NOMO-1 treated with dmso at 0.1 percent for 144 hours (cell line): ENCODE measurements at regions not wholly inside any gene's neighbourhood (a gene's known extent, or its start where the extent isn't known, plus 50 kb on each side); places are given as distances from the start of the nearest gene placed in this dataset.
"Not testable (repeated sequence)": the region's sequence is repeated elsewhere in the genome, so short reads cannot be mapped to it uniquely, and the experiment has no call there.

ENCODE experiments used
- DNase-seq: peaks from one replicate; lab custom pipeline; 2025; ENCODE audit not compliant: unreplicated experiment; lab: John Stamatoyannopoulos, UW

DNA sequence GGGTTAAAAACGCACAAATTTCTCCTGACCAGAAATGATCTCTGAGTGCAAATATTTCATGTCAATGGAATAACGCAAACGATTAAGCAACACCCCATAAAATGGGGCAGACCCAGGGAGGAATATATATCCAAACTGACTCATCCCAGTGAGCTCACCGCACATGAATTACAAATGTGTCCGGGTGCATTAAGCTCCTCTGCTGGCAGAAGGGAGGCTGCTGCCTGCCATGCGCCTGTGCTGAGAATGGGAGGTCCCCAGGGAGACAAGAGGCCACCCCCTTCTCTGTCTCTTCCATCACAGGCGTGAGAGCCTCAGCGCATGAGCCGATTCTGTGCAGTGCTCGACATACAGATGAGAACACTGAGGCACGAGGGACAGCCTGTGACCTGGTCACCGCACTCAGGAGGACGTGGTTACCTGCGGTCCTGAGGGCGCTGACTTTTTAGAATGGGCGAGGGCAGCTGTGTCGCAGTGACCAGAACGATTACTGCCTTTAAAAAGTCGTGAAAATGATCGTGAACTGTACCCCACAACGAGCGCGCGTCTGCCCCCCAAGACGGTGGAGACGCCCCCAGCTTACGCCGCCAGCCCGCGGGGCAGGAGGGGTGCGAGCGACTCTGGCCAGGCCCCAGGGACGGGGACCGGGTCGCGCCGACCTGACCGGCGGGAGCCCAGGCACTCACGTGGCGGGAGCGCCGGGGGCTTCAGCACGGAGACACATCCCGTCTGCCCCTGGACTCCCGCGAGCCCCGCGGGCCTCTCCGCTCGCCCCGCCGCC lies 188.5 kb downstream of the ADRA2C start:
- peak; percentile 22 for DNase-seq

DNA sequence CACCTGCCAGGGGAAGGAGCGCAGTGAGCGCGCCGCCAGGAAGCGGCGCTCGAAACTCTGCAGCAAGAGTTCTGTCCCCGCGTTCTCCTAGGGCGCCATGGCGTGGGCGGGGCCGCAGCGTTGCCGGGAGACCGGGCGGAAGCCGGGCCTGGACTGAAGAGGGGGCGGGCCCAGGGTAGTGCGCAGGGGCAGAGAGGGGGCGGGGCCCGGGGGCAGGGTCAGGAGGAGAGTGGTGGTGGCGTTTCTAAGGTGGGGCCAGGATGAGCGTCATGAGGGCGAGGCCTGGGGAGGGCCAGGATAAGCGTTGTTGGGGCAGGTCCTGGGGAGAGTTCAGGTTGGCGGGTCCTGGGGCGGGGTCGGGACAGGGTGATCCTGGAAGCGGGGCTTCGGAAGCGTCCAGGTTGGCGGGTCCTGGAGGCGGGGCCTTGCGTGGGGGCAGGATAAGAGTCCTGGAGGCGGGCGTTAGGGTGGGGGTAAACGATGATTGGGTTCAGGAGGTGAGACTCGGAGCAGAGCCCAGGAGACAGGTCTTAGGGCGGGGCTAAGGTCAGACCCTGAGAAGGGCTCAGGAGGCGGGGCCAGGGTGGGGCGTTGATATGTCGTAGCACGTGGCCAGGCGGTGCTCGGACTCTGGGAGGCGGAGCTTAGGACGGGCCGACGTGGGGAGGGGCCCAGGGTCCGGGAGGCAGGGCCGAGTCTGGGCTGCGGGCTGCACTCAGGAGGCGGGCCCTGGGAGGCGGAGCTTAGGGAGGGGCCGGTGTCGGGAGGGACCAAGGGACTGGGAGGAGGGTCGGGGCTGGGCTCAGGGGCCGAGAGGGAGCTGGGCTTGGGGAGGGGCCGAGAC lies 189.4 kb downstream of the ADRA2C start:
- peak; percentile 99 for DNase-seq

DNA sequence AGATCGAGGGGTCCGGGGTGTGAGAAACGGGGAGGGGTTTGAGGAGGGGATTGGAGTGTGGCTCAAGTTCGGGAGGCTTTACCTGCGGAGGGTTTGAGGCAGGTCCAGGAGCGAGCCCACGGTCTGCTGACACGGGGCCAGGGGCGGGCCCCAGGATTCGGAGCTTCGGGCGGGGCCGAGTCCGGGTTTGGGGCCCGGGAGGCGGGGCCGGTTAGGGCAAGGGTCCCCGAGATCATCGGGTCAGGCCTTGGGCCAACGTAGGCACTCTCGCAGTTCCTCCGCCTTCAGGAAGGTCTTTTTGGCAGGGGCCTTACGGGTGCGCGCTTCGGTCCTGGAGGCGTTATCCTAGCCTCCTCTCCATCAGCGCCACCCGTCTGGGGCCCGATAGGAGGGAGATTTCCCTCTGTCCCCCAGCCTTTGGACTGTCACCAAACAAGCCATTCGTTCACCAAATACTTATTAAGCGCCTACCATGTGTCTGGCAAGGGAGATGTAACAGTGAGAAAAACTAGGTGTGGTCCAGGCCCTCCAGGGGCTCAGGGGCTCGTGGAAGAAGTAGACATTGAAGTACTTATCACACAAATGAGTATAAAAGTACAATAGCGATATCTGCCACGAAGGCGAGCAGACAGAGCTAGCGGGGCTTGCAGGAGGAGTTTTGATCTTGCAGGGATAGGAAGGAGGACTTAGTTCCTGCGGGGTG lies 190.1 kb downstream of the ADRA2C start:
- DNase-seq = not testable (repeated sequence)

DNA sequence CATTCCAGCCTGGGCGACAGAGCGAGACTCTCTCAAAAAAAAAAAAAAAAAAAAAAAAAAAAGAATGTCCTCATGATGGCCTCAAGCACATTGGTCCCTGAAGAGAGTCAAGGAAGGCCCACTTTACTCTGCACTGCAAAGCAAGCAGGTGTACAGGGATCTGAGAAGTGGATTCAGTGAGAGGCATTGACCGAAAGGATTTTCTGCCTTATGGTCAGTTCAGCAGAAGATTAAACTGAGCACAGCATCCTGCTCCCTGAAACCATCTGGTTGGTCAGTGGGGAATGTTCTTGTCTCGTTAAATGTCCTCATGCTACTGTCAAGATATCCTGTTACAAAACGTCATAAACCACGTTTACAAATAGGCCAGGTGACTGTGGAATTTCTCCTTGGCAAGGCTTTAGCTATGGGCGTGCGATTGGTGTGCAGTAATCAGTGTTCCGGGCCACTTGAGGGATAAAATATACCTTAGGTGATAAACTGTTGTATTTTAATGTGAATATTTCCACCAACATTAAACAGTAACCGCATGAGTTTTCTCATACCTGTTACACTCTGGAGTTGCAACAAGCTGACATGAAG lies 195.0 kb downstream of the ADRA2C start:
- DNase-seq = not testable (repeated sequence)

DNA sequence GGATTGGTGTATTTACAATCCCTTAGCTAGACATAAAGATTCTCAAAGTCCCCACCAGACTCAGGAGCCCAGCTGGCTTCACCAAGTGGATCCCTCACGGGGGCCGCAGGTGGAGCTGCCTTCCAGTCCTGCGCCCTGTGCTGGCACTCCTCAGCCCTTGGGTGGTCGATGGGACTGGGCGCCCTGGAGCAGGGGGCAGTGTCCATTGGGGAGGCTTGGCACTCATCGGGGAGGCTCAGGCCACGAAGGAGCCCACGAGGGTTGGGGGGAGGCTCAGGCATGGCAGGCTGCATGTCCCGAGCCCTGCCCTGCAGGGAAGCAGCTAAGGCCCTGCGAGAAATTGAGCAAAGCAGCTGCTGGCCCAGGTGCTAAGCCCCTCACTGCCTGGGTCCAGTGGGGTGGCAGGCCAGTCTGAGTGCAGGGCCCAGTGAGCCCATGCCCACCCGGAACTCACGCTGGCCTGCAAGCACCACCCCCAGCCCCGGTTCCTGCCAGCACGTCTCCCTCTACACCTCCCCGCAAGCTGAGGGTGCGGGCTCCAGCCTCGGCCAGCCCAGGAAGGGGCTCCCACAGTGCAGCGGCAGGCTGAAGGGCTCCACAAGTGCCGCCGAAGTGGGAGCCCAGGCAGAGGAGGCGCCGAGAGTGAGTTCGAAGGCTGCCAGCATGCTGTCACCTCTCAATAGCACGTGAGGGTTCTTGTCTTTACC lies 198.5 kb downstream of the ADRA2C start:
- DNase-seq = not testable (repeated sequence)

DNA sequence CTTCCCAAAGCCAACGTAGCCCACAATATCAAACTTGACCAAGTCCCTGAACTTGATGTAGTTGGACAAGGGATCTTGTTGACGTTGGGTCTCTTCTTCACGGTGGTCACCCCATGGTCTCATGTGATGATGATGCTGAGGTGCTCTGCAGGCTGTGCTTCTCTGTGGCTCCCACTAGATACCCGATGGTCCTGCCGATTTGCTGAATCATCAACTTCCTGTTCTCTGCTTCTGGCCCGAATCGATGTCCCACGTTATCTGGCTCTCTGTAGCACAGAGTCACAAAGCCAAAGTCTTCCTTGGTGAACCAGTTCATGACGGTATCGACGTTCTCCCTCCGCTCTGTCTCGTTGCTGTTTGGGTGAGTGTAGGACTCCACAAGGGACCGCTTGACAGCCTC lies 201.0 kb downstream of the ADRA2C start:
- DNase-seq = not testable (repeated sequence)

DNA sequence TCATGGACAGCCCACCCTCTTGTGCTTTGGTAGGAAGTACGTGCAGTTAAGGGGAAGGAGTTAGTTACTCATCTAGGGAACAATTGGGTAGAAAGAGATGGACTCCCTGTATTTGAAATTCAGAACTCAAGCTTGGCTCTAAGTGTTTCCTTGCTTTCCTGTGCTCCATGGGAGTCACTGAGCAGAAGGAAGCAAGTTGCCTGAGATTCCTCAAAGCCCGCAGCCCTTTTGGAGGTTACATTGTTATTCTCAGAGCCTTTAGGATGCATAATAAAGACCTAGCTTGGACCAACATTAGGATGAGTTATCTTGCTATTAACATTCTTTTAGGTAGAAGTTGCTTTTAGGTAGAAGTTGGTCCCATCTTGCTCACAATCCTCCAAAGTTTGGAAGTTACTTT lies 206.4 kb downstream of the ADRA2C start:
- not testable (repeated sequence) for DNase-seq

DNA sequence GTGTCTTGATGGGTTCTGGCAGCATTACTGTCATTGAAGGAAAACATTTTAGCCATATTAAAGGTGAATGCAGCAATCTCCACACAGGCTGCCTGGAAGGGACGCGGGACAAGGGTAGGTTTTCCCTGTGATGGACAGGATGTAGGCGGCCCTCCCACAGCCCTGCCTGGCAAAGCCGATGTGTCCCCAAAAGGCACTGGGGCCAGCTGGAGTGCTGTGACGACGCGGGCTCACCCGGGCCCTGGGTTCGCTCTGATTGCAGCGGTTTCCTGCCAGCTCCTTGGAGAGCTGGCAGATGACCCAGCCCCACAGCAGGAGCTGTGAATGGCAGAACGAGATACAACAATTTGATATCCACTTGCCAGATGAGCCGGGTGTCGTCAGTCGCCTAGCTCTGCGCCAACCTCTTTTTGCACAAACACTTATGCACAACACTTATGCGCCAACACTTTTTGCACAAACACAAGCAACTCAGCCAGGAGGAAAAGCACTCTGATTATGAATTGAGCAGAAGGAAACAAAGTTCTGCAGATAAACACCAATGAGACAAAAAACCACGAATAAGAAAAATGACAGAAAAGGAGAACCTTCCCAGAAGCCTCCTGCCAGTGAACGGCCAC lies 207.5 kb downstream of the ADRA2C start:
- not testable (repeated sequence) for DNase-seq

DNA sequence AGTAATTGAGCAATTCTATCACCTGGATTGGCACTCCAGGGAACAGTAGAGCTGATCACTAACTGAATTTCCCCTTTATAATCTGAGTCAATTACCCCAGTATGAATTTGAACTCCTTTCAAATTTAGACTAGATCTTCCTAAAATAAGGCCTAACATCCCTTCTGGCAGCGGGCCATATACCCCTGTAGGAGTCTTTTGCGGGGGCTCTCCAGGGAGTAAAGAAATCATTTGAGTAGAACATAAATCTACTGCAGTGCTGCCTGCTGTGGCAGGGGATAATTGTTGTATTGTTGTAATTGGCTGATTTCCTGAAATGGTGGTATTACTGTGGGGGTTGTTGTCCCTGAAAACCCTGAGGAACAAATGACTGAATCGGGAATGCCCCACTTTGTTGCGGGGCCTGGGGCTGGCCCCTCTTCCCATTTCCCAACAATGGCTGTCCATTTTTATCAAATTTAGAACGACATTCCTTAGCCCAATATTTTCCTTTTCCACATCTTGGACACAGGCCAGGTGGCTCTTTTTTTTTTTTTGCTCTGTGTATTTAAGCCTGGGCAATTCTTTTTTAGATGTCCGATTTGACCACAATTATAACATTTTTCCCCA lies 217.4 kb downstream of the ADRA2C start:
- DNase-seq = not testable (repeated sequence)

DNA sequence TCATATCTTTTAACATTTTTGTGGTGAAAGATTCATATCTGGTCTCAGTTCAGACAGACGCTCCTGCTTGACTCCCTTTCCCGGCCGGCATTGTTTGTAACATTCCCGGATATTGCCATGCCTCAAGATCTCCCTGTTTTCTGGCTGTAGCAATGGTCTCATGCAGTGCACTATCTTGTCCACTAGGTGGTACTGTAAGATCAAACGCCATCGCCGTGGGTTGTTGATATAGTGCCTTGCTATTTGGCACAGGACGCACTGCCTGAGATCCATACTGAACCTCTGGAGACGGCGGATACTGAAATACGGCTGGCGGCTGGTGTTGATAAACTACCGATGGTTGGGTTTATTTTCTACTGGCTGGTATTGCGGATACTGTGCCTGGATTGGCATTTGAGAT lies 218.6 kb downstream of the ADRA2C start:
- not testable (repeated sequence) for DNase-seq

DNA sequence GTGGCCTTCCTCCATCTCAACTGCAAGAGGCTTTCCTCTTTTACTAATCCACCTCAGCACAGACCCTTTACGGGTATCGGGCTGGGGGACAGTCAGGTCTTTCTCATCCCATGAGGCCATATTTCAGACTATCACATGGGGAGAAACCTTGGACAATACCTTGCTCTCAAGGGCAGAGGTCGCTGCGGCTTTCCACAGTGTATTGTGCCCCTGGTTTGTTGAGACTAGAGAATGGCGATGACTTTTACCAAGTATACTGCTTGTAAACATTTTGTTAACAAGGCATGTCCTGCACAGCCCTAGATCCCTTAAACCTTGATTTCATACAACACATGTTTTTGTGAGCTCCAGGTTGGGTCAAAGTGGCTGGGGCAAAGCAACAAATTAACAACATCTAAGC lies 220.2 kb downstream of the ADRA2C start:
- not testable (repeated sequence) for DNase-seq

DNA sequence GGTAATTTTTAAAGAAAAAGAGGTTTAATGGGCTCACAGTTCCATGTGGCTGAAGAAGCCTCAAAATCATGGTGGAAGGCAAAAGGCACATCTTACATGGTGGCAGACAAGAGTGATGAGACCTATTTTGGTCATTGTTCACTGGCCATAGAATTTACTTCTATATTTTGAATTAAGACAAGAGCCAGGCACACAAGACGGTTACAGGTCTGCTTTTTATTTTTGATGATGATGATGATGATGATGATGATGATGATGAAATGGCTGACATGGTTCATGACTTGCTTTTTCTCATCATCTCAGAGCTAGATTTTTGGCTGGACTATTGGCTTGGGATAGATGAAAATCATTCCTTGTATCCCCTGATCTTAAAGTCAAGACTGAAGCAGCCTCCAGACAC lies 229.3 kb downstream of the OTOP1 start:
- not testable (repeated sequence) for DNase-seq

DNA sequence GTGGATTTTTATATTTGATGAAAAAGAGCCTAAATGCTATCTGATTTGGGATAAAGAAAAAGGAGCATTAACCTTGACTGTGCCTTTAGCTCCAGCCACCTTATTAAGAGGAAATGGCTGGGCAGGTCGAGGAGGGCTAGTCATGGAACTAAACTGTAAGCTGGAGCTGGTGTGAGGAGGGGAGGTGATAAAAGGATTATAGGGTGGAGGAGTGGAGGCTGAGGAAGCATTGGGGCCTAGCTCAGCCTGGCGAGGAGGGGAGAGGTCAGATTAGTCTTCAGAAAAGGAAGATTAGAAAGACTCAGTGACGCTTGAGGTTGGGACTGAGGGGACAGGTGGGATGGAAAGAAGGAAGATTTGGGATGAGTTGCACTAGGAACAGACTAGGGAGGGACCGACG lies 222.7 kb downstream of the OTOP1 start:
- DNase-seq = not testable (repeated sequence)

DNA sequence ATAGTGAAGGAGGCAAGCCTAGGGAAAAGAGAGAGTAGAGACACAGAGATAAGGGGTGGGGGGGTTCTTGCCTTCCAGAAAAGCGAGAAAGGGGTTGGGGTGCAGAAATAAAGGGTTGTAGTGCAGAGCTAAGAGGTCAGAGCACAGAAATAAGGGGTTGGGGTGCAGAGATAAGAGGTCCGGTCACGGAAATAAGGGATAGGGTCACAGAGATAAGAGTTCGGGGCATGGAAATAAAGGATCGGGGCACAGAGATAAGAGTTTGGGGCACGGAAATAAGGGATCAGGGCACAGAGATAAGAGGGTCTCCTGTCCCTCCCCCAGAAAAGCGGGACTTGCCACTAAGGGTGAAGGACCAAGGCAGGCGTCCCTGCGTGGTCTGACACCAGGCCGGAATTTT lies 222.0 kb downstream of the OTOP1 start:
- DNase-seq = not testable (repeated sequence)

DNA sequence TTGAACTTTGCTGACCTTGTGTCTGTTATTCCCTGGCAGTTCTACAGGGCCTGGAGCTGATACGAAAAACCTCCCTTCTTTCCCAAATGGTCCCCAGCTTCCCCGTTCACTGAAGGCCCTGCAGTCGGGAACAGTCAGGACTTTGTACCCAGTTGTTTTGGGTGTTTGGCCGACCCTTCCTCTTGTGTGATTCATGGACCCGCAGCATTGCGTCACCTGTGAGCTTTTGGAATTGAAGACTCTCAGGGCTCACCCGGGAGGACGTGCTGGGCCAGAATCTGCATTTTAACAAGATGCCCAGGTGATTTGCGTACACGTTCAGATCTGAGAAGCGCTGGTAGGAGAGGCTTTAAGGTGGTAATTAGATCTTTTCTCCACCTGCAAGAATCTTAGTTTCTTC lies 220.4 kb downstream of the OTOP1 start:
- not testable (repeated sequence) for DNase-seq

DNA sequence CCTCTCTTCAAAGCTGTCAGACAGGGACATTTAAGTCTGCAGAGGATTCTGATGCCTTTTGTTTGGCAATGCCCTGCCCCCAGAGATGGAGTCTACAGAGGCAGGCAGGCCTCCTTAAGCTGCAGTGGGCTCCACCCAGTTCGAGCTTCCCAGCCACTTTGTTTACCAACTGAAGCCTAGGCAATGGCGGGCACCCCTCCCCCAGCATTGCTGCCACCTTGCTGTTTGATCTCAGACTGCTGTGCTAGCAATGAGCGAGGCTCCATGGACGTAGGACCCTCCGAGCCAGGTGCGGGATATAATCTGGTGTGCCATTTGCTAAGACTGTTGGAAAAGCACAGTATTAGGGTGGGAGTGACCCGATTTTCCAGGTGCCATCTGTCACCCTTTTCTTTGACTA lies 207.7 kb downstream of the OTOP1 start:
- not testable (repeated sequence) for DNase-seq

DNA sequence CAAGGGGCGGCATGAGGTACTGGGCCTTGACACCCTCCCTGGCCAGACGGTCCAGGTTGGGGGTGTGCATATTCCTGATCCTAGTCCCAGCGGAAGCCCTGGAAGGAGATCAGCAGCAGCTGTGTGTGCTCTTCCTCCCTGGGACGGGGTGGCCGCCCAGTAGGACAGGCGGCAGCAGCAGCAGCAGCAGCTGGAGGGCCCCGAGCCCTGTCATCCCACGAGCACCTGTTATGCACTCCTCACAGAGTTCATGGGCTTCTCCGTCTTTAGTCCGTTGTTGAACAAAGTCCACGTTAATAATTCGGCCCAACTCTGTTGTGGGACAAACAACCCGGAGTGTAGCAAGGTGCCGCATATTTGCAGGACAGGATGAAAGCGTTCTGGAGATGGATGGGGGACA lies 205.6 kb downstream of the OTOP1 start:
- not testable (repeated sequence) for DNase-seq

DNA sequence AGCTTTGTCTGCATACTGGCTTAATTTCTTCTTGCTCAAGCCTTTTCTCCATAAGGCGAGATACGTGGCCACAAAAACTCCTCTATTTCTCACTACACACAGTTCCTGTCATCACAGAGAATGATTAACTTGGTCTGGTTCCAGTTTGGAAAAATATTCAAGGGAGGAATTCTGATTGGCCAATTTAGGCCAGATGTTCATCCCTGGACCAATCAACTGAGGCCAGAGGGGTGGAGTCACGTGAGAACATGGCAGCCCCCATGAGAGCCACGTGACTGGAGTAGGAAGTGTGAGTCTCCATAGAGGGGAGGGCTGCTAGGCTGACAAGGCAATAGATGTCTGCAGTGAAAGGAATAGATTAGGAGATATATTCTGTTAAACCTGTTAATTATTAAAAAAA lies 200.0 kb downstream of the OTOP1 start:
- not testable (repeated sequence) for DNase-seq

DNA sequence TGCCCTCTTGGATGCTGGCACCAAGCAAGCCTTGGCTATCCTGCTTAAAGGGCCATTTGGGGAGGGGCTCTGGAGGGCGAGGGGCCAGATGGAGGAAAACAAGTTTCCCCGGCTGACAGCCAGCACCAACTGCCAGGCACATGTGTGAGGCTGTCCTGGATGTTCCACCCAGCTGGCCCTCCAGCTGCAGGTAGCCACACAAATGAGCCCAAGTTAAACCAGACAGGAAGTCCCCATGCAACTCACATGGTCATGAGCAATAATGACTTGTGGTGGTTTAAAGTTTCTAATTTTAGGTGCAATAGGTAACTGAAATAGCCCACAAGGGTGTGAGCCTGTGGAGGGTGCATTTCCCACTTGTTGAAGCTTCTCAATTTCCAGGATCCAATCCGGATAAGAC lies 198.0 kb downstream of the OTOP1 start:
- DNase-seq = not testable (repeated sequence)

DNA sequence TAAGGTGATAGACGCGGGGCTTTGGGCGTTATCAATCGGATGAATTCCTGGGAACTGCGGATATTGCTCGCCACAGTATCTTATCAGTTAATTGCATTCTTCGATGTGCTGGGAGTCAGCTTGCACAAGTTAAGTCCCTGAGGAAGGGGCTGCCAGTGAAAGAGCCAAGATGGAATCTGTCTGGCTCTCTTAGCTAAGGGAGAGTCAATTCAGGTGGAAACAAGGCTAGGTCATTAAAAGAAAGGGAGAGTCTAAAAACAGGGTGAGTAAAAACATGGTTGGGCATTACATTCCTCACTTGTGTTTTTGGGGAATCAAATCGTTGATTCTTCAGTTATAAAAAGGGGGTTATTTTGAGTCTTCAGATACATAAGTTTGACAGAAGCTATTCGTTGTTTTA lies 196.2 kb downstream of the OTOP1 start:
- DNase-seq = not testable (repeated sequence)
